Neural progenitor cell (in vitro differentiated cells): ENCODE measurements at regions not wholly inside any gene's neighbourhood (a gene's known extent, or its start where the extent isn't known, plus 50 kb on each side); places are given as distances from the start of the nearest gene placed in this dataset.

ENCODE experiments used
- DNase-seq: peaks from one replicate; pipeline ENCODE4 v3.0.0-alpha.2; 2016; ENCODE audit warnings: low spot score
- H2AFZ ChIP-seq: fragments of 200-600 bp; sonication (generic); replicated peaks from 2 replicates; pipeline ENCODE4 v1.6.1; 2016; ENCODE audit warnings: antibody characterized with exemption
- H3F3A ChIP-seq: fragments of 200-600 bp; sonication (generic); 2 replicates; pipeline ENCODE4 v1.6.1; 2016; ENCODE audit warnings: antibody characterized with exemption, low read depth
- H3K27ac ChIP-seq: fragments of 200-600 bp; sonication (generic); 2 replicates; pipeline ENCODE4 v1.5.1; 2016; ENCODE audit warnings: mild to moderate bottlenecking
- H3K27me3 ChIP-seq: fragments of 200-600 bp; sonication (generic); 2 replicates; pipeline ENCODE4 v1.6.1; 2016; ENCODE audit warnings: mild to moderate bottlenecking, moderate library complexity
- H3K36me3 ChIP-seq: fragments of 200-600 bp; sonication (generic); 2 replicates; pipeline ENCODE4 v1.5.1; 2016
- H3K4me1 ChIP-seq: fragments of 200-600 bp; sonication (generic); 2 replicates; pipeline ENCODE4 v1.6.1; 2016; ENCODE audit warnings: mixed run types
- H3K4me2 ChIP-seq: fragments of 200-600 bp; sonication (generic); 2 replicates; pipeline ENCODE4 v1.6.1; 2016
- H3K4me3 ChIP-seq: fragments of 200-600 bp; sonication (generic); 2 replicates; pipeline ENCODE4 v1.5.1; 2016
- H3K79me2 ChIP-seq: fragments of 200-600 bp; sonication (generic); 2 replicates; pipeline ENCODE4 v1.6.1; 2016; ENCODE audit warnings: low read depth
- H3K9ac ChIP-seq: fragments of 200-600 bp; sonication (generic); 2 replicates; pipeline ENCODE4 v1.6.1; 2016
- H3K9me3 ChIP-seq: fragments of 200-600 bp; sonication (generic); 2 replicates; pipeline ENCODE4 v1.5.1; 2016; ENCODE audit warnings: low read depth
- H4K20me1 ChIP-seq: fragments of 200-600 bp; sonication (generic); 2 replicates; pipeline ENCODE4 v1.6.1; 2016; ENCODE audit warnings: low read depth
- H3K27ac Mint-ChIP-seq: 3 replicates; pipeline ENCODE4 v1.8.0; 2021; ENCODE audit warnings: mixed read lengths
- H3K27me3 Mint-ChIP-seq: 2 replicates; pipeline ENCODE4 v1.8.0; 2022; ENCODE audit warnings: low read depth, mild to moderate bottlenecking, inconsistent platforms, moderate library complexity, mixed read lengths; ENCODE audit not compliant: insufficient read depth
- H3K36me3 Mint-ChIP-seq: 3 replicates; pipeline ENCODE4 v1.8.0; 2021; ENCODE audit warnings: mixed read lengths
- H3K4me1 Mint-ChIP-seq: 3 replicates; pipeline ENCODE4 v1.8.0; 2021; ENCODE audit warnings: mixed read lengths
- H3K4me3 Mint-ChIP-seq: 3 replicates; pipeline ENCODE4 v1.8.0; 2021; ENCODE audit warnings: mild to moderate bottlenecking, moderate library complexity, mixed read lengths
- H3K9me3 Mint-ChIP-seq: 3 replicates; pipeline ENCODE4 v1.8.0; 2020; ENCODE audit warnings: mixed read lengths
- EZH2 ChIP-seq: fragments of 200-600 bp; sonication (generic); IDR thresholded peaks from 2 replicates; pipeline ENCODE4 v1.6.1; 2017; ENCODE audit warnings: antibody characterized with exemption, mild to moderate bottlenecking, moderate library complexity
- EZH2phosphoT487 ChIP-seq: fragments of 200-600 bp; sonication (generic); IDR thresholded peaks from 2 replicates; pipeline ENCODE4 v1.6.1; 2017; ENCODE audit warnings: antibody characterized with exemption
- TF ChIP-seq, protein P1 (sequence below): fragments of 200-600 bp; sonication (generic); IDR thresholded peaks from 2 replicates; pipeline ENCODE4 v1.5.1; 2017; ENCODE audit warnings: antibody characterized with exemption, mild to moderate bottlenecking

GRCh38 chr13:83423861-83424260, 458.4 kb downstream of the SLITRK1 start:
- H3K27ac Mint-ChIP-seq = no peak overlapping the region
- H3K36me3 Mint-ChIP-seq = no peaks in the 10 kb centered on the region
- Histone ChIP-seq H3K9me3 (no peaks in the 10 kb centered on the region), H3K4me3 (no peak overlapping the region), H3K27me3 (no peaks in the 10 kb centered on the region), H3K4me2 (no peak overlapping the region), H3K4me1 (no peaks in the 10 kb centered on the region), H2AFZ (no peak overlapping the region), H3K9ac (no peak overlapping the region), H4K20me1 (no peaks in the 10 kb centered on the region), H3F3A (no peaks in the 10 kb centered on the region), H3K27ac (no peak overlapping the region), H3K36me3 (no peaks in the 10 kb centered on the region), H3K79me2 (no peaks in the 10 kb centered on the region)
- H3K4me1 Mint-ChIP-seq = no peaks in the 10 kb centered on the region
- no peaks in the 10 kb centered on the region for H3K27me3 Mint-ChIP-seq
- H3K9me3 Mint-ChIP-seq = peaks cover 4% of the 10 kb centered on the region
- no peak for DNase-seq
- TF ChIP-seq EZH2phosphoT487 = no peak
- TF ChIP-seq, protein P1, sequence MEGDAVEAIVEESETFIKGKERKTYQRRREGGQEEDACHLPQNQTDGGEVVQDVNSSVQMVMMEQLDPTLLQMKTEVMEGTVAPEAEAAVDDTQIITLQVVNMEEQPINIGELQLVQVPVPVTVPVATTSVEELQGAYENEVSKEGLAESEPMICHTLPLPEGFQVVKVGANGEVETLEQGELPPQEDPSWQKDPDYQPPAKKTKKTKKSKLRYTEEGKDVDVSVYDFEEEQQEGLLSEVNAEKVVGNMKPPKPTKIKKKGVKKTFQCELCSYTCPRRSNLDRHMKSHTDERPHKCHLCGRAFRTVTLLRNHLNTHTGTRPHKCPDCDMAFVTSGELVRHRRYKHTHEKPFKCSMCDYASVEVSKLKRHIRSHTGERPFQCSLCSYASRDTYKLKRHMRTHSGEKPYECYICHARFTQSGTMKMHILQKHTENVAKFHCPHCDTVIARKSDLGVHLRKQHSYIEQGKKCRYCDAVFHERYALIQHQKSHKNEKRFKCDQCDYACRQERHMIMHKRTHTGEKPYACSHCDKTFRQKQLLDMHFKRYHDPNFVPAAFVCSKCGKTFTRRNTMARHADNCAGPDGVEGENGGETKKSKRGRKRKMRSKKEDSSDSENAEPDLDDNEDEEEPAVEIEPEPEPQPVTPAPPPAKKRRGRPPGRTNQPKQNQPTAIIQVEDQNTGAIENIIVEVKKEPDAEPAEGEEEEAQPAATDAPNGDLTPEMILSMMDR = no peak
- TF ChIP-seq EZH2 = no peak
- no peak overlapping the region for H3K4me3 Mint-ChIP-seq

DNA sequence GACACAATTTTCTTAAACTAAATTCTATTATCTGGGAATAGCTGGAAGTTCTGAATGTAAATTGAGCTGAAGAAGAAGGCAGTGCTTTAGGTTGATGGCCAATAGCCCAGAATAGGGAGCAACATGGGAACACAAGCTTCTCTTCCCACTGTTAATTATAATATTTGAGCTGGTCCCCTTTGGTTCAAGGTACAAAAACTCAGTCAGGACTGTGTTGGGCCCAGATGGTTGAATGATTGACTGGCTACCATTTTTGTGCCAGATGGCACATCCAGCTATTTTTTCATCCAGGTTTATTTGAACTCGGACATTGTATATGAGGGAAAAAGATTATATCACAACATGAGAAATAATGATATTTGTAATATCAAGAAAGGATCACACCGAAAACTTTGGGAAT, 458.9 kb downstream of the SLITRK1 start:
- Histone ChIP-seq H3K36me3 (no peaks in the 10 kb centered on the region), H2AFZ (no peak overlapping the region), H3K9me3 (no peaks in the 10 kb centered on the region), H3K4me3 (no peak overlapping the region), H3F3A (no peaks in the 10 kb centered on the region), H3K27me3 (no peaks in the 10 kb centered on the region), H3K79me2 (no peaks in the 10 kb centered on the region), H3K4me1 (no peaks in the 10 kb centered on the region), H3K27ac (no peak overlapping the region), H3K9ac (no peak overlapping the region), H4K20me1 (no peaks in the 10 kb centered on the region), H3K4me2 (no peak overlapping the region)
- TF ChIP-seq, protein P1 = no peak
- TF ChIP-seq EZH2phosphoT487 (no peak), EZH2 (no peak)
- H3K4me1 Mint-ChIP-seq = no peaks in the 10 kb centered on the region
- no peak for DNase-seq
- peaks cover 4% of the 10 kb centered on the region for H3K9me3 Mint-ChIP-seq
- no peaks in the 10 kb centered on the region for H3K27me3 Mint-ChIP-seq
- H3K36me3 Mint-ChIP-seq = no peaks in the 10 kb centered on the region
- H3K27ac Mint-ChIP-seq = no peak overlapping the region
- no peak overlapping the region for H3K4me3 Mint-ChIP-seq

GRCh38 chr13:83414393-83414792, 467.9 kb downstream of the SLITRK1 start:
- Histone ChIP-seq H3F3A (no peaks in the 10 kb centered on the region), H3K27ac (no peak overlapping the region), H3K9me3 (no peaks in the 10 kb centered on the region), H2AFZ (peak overlapping the region; percentile 42), H3K4me2 (no peak overlapping the region), H3K36me3 (no peaks in the 10 kb centered on the region), H3K27me3 (no peaks in the 10 kb centered on the region), H3K4me3 (no peak overlapping the region), H4K20me1 (no peaks in the 10 kb centered on the region), H3K79me2 (no peaks in the 10 kb centered on the region), H3K4me1 (no peaks in the 10 kb centered on the region), H3K9ac (no peak overlapping the region)
- Mint-ChIP-seq H3K4me3 (no peak overlapping the region), H3K9me3 (no peaks in the 10 kb centered on the region), H3K27me3 (no peaks in the 10 kb centered on the region), H3K27ac (no peak overlapping the region), H3K36me3 (no peaks in the 10 kb centered on the region), H3K4me1 (no peaks in the 10 kb centered on the region)
- no peak for DNase-seq
- TF ChIP-seq, protein P1 = no peak
- no peak for TF ChIP-seq EZH2phosphoT487
- no peak for TF ChIP-seq EZH2
